Activated T-cell treated with anti-CD3 and anti-CD28 coated beads for 48 hours (primary cell): ENCODE measurements at regions not wholly inside any gene's neighbourhood (a gene's known extent, or its start where the extent isn't known, plus 50 kb on each side); places are given as distances from the start of the nearest gene placed in this dataset.

Source experiments
- DNase-seq: peaks from one replicate; pipeline ENCODE4 v3.0.0-alpha.2; 2020; ENCODE audit warnings: low read depth

DNA sequence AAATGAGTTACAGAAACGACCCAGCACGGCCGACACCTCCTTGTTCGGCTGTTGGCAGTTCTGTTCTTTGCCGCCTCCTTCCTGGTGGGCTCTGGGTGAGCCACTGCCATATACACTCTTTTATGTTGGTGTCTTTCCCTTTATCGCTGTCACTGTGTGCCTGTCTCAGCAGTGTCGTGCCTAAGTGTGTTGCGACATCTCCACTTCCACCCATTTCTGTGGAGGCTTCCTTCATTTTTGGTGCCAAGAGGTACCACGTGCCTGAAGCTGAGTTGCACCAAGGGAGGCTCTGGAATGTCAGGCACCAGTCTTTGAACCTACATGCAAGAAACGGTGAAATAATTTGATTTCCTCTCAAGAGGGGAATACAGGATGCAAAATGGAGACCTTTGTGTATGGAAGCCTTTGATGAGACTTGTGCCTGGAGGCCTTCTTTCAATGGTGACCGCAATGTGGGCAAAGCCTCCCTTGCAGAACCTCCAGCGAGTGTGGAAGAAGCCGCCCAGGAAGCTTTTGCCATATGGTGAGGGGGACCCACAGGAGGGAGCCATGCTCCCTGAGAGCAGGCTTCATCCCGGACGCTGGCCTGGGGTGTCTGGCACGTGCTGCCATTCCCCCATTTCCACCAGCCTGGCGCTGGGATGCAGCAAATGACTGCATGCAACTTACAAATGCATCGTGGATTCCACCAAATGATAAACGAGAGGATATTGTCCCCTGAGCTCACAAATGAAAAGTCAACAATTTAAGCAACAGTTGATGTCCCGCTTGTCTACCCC lies 136.2 kb downstream of the TEX29 start:
- no peak for DNase-seq

GRCh38 chr13:111458001-111458531 lies 137.6 kb downstream of the TEX29 start:
- DNase-seq = no peak

GRCh38 chr13:111458739-111459138 lies 138.3 kb downstream of the TEX29 start:
- no peak for DNase-seq

GRCh38 chr13:111459803-111460547 lies 139.5 kb downstream of the TEX29 start:
- no peak for DNase-seq

- DNase-seq = no peak
Measured at GRCh38 chr13:111460548-111461444, 140.4 kb downstream of the TEX29 start.

DNA sequence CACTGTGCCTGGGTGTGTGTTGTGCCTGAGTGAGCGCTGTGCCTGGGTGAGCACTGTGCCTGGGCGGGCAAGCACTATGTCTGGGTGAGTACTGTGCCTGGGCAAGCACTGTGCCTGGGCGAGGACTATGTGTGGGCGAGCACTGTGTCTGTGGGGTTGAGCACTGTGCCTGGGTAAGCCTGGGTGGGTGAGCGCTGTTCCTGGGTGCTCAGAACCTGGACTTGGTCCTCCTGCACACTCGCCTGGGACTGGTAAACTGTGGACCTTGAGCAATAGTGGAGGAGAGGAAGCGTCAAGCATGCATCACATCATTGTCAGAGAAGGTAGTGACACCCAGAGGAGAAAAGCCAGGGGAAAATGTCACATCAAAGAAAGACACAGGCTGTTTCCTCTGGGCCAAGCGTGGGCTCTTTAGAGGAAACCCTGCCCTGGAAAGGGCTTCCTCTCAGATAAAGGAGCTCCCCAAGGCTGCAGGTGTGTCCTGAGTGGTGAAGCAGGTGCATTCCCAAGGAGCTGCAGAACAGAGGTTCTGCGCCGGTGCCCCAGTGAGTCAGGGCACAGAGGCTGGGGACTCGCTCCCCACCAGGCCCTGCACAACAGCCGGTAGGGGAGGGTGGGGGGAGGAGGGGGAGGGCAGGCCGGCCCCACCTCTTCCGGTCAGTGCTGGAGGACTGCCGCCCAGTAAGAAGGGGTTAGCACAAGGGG lies 141.2 kb downstream of the TEX29 start:
- DNase-seq = no peak

DNA sequence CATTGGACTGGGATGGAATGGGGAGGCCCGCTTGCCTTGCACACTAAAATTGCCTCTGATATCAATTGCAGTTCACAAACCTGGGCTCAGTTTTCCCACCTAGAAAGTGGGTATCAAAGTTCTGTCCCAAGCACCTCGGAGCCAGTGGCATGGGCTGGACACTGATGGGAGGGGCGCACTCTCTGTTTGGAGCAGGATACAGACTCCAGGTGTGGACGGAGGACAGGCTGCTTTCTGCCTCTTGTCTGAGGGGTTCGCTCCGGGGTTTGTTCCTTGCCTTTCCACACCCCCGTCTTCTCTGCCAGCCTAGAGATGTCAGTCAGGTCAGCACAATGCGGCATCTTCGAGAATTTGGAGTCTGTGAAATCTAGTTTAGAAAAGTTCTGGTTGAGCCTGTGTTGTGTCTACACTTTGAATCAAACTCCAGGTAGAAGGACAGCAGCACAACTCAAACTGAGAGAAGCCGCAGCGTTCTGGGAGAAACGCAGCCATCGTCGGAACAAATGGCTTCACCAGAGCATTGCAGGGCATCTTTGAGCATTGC lies 141.9 kb downstream of the TEX29 start:
- DNase-seq = no peak

GRCh38 chr13:111462944-111463343 lies 142.5 kb downstream of the TEX29 start:
- DNase-seq = no peak

DNA sequence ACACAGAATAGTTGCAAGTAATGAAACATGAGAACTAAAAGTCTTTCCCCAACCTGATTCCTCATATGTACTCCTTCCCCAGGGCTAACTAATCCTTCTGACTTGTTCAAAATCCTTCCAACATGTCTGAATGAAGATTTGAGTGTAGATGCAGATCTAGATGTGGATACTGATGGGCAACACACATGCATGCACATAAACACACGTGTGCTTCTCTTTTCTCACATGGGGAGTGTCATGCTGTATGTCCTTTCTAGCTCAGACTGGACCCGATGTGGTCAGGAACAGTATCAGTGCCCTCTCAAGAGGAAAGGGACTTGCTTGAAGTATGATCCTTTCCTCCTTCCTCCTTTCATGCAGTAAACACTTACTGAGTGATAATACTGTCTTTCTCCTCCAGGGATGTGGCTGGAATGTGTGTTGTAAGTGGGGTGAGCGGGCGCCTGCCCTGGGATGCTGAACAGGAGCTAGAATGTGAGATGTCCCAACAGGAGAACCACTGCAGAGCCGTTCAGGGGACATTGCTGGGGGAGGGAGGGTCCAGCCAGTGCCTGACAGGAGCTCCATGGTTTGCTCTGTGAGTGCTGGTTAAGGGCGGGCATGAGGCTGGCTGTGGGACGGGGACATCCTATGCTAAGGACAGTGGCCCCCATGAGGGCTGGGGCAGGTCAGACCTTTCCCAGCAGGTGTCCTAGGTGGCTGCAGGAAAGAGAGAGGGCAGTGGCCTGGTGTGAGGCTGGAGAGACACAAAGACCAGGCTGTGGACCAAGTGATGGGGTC lies 146.9 kb downstream of the TEX29 start:
- no peak for DNase-seq

DNA sequence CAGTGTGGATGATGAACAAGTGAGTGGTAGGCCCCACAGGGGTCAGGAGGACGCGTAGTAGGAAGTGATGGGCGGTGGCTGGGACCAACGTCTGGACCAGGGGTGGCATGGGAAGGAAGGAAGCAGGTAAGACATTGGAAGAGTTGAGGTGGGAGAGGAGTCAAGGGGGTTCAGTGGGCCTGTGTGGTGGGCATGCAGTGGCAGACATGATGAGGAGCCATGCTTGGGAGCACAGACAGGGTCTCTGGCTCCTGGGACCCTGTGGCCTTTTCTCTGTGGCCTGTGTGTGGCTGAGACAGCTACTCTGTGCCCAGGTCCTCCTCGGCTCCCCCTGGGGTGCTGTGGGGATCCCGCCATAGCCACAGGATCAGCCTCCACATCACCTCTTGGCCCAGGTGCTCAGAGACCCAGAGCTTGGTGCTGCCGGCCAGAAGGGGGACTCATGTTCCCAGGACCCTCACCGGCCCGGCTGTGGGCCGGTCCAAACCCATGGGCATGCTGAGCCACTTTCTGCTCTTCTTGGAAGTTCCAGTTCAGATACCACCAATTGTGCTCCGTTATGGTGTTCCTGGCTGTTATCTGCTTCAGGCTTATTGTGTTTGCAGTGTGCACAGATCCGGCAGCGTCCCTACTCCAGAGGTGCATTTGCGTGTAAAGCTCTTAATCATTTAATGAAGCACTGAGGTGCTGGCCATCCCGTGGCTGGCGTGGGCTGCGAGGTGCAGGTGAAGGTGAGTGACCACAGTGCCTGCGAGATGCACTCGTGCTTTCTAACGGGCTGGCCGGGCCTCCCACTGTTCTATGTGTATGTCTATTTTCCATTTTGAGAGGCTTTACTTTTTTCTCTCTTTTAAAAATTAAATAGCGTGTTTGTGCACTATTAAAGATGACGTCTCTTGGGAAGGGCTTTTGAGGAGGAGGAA lies 147.9 kb downstream of the TEX29 start:
- no peak for DNase-seq

- DNase-seq = no peak
Measured at GRCh38 chr13:111469450-111469849, 149.0 kb downstream of the TEX29 start.

GRCh38 chr13:111469916-111470506 lies 149.6 kb downstream of the TEX29 start:
- no peak for DNase-seq

GRCh38 chr13:111470933-111471332 lies 150.5 kb downstream of the TEX29 start:
- DNase-seq = no peak

DNA sequence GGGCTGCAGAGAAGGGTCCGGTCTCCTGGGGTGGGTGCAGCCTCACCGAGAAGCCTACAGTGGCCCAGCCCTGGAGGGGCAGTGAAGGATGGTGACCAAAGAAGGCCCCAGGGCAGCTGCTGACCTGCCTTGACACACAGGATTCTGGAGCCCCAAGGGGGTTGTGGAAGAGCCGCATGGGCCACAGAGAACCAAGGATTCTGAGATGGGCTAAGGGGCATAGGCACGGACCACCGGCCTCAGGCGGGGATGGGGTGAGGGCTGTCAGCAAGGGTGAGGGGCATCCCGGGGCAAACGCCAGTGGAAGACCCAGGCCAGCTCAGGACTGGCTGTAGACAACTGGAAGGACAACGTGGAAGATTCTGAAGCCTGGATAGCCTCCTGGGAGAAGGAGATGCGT lies 151.6 kb downstream of the TEX29 start:
- no peak for DNase-seq

DNA sequence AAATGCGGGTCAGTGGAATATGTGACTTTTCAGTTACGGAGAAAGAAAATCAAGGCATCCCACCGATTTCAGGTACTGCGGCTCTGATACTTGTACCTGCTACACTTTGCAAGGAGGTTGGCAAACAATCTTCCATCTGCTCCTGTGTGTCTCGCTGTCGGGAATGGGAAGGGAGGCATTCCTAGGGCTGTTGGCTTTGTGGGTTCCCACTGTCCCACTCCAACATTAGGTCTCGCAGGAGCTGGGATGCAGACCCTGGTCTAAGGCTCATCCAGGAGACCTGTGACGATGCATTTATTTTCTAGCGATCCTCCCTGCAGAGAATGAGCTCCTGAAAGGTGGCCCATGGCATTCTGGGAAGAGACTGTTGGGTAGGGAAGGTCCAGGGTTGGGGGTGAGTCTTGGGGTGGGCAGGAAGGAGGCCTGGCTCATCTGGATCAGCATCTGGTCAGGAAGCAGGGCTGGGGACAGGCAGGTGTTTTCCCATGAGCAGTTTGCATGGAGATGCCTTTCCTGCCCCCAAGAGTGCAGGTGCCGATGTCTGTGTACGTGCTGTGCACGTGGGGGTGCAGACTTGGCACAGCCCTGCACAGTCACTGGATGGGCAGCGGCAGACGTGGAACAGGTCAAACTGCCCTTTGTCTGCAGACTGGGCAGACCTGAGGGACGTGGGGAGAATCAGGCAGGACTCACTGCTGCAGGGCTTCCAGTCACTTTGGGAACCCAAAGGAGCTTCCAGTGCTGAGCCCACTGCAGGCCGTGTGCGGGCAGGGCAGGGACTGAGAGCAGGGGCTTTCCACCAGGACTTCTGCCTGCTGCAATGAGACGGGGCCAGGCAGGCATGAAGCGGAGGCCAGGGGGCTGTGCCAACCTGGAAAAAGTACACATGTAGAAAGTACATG lies 152.4 kb downstream of the TEX29 start:
- no peak for DNase-seq

DNA sequence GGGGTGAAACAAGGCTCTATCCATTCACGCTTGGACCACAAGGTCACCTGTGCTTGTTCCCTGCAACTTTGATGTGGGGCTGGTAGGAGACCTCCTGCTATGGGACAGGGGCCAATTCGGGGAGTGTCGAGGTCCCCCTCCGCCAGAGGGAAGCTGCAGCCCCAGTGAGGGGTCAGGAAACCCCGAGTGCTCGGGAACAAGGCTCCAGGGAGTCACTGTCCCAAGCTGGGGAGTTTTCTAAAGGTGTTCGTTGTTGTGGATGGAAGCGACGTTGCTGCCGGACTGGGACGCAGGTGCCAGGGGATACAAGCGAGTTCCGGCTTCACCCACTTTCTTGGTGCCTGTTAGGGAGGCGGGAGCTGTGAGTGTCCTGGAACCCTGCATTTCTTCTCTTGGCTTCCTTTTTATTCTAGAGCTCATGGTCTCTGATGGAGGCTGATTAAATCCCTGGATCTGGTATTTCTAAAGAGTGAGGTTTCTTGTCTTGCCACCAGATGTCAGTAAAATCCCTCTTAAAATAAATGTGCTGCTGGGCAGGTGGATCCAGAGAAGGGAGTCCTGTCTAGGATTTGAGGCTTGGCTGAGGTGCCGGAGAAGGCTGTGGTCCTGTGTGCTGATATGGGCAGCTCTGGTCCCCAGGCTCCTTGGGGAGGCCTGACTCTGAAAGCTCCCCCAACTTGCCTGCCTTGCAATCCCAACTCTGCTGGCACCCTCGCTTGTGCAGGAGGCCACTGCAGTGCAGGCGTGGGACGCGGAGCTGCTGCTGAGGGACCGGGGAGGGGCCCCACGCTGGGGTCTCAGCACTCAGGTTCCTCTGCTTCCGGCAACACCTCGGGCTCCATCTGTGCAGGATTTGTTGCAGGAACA lies 153.9 kb downstream of the TEX29 start:
- DNase-seq = no peak

- DNase-seq = no peak
Measured at GRCh38 chr13:111475488-111475887, 155.0 kb downstream of the TEX29 start.
